NOMO-1 treated with dmso at 0.1 percent for 144 hours (cell line): ENCODE measurements at regions not wholly inside any gene's neighbourhood (a gene's known extent, or its start where the extent isn't known, plus 50 kb on each side); places are given as distances from the start of the nearest gene placed in this dataset.

Experiments
- DNase-seq: peaks from one replicate; lab custom pipeline; 2025; ENCODE audit not compliant: unreplicated experiment; lab: John Stamatoyannopoulos, UW

GRCh38 chr12:89946518-89947135 is 238.0 kb upstream of the ATP2B1 start:
- no peak for DNase-seq

DNA sequence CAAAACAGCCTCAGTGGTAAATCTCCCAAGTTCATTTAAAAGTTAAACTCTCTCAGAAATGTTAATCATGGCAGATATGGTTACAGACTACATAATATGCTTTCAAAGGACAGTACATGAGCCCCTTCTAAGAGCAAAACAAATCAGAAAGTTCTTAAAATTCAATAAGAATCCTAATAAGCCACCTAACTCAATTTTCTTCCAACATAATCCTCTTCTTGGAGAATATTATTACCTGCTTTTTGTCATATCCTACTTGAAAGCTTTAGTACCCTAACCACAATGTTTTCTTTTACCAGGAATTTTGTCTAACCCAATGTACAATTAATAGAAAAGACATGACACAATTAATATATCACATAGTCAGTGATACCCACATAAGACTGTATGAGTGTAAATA is 236.5 kb upstream of the ATP2B1 start:
- no peak for DNase-seq

GRCh38 chr12:89943463-89943862 is 234.8 kb upstream of the ATP2B1 start:
- no peak for DNase-seq

DNA sequence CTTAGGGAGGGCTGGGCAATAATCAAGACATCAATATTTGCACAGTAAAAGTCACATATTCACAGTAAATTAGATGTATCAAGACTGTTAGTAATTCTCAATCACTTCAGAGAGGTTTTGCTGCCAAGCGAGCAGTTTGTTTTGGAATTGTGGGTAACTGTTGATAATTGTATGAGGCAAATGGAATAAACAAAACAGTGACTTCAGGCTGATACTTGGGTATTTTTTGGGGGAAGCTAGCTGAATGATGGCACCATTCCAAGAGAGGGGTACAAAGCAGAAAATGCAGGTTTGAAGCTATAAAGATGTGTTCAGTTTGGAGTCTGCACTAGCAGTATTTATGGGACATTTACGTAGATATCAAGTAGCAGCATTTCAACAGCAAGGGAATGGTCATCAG is 232.8 kb upstream of the ATP2B1 start:
- DNase-seq, result no peak

DNA sequence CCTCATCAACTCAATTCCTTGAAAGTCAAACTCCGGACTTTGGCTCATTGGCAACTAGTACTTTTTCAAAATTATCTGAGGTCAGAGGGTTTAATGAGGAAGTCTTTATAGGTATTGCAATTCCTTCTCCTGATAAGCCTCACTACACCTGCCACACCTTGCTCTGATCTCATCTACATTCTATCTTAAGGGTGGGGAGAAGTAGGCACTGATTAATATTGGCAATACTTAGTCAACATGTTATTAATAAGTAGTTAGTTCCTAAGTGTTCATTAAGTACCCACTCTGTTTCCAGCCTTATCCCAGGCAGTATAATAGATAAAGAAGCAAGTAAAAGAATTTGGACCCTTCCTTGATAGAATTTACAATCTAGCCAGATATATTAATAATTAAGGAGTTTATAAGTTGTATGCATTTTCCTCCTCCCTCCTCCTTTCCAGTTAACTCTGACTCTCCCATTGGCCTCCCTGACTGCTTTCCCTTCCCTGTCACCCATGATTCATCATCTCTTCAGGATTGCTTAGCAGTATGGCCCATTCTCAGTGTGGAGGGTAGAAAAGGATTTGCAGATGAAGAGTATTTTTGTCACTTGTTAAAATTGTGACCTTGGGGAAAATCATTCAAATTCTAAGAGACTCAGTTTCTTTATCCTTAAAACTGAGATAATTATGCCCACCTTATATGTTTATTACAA is 231.0 kb upstream of the ATP2B1 start:
- no peak for DNase-seq

GRCh38 chr12:89936631-89937030 is 228.0 kb upstream of the ATP2B1 start:
- DNase-seq, result no peak

- DNase-seq, result no peak
Measured at GRCh38 chr12:89935850-89936249, 227.2 kb upstream of the ATP2B1 start.

DNA sequence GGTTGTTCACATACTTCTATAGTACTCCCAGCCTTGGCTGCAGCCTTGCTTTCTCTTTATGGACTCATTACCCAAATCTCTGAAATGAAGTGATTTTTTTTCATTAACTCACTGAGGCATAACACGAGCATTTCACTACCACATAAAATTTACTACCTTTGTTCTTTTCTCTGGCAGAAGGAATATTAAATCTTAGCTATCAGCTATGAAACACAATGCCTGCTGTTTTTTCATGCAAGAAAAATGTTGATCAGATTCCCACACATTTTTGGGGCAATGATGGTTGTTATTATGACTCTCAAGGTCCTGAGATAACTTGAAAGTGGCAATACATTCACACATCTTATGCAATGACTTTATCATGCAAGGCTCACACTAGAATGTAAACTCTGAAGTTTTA is 225.3 kb upstream of the ATP2B1 start:
- DNase-seq, result no peak

DNA sequence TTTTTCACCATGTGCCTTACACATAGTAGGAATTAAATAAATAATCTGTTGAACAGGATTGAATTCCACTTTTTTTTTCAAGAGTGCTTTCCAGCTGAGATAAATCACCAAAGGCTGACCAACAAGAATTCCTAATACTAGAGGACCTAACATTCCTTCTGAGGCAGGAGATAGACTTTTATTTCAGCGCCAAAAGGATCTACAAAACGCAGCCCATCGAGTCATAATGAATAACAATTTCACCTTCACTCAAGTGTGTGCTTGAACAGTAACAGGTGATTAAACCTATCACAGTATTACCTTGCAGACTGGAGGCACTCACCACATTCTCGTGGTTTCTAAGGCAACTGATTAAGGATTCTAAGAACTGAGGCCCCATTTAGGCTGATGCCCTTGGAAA is 224.3 kb upstream of the ATP2B1 start:
- DNase-seq, result no peak

- no peak for DNase-seq
Measured at GRCh38 chr12:89928467-89928866, 219.8 kb upstream of the ATP2B1 start.

GRCh38 chr12:89927226-89927698 is 218.6 kb upstream of the ATP2B1 start:
- DNase-seq, result peak; percentile 33

- no peak for DNase-seq
Measured at GRCh38 chr12:89924191-89924590, 215.6 kb upstream of the ATP2B1 start.

- no peak for DNase-seq
Measured at GRCh38 chr12:89923091-89923490, 214.5 kb upstream of the ATP2B1 start.

- no peak for DNase-seq
Measured at GRCh38 chr12:89920866-89921265, 212.2 kb upstream of the ATP2B1 start.

- no peak for DNase-seq
Measured at GRCh38 chr12:89919241-89919906, 210.7 kb upstream of the ATP2B1 start.

GRCh38 chr12:89918172-89918846 is 209.7 kb upstream of the ATP2B1 start:
- DNase-seq, result no peak

DNA sequence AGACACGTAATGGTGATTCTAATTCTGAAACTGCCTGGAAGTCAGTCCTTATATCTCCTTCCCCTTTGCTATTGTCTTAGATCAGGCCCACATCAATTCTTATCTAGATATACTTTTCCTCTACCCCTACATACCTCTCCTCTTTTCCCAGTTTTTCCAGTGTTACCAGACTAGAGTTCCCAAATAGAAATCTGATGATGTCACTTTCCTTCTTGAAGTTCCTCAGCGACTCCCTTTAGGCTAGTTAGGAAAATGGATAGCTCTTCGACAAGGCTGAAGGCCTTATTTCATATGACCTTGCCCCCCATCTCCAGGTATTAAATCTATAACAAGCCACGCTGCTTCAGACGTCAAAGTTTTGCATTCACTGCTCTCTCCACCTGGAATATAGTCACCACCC is 201.1 kb upstream of the ATP2B1 start:
- DNase-seq, result no peak

DNA sequence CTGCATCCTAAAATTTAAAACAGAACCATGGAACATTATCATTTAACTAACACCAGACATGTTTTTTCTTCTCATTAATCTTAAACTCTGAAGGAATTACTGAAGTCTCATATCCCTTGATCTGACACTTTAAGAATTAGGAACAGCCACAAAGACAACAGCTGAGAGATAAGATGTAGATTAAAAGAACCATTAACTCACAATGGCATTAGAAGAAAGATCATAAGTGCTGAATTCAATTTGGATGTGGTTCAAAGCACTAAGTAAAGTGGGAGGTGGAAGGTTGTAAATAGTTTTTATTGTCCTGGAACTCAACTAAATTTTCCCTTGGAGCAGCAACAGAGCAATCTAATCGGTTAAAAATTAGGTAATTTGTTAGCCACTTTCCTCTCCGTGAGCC is 199.0 kb upstream of the ATP2B1 start:
- no peak for DNase-seq

DNA sequence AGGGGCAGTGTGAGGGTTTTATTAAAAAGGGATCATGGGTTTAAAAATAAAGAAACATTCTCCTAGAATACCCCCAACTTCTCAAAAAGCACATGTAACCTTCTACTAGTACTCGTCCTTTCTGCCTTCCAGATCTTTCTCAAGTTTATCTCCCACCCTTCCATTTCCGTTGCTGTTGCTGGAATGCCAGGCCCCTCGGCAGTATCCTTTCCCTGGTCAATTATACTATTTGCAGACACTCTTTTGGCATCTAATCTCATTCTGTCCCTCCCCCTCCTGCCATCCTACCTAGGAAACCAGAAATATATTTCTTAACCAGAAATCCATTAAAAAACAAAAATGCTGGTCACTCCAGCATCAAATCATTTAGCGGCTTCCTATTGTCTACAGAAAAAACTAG is 198.2 kb upstream of the ATP2B1 start:
- no peak for DNase-seq

DNA sequence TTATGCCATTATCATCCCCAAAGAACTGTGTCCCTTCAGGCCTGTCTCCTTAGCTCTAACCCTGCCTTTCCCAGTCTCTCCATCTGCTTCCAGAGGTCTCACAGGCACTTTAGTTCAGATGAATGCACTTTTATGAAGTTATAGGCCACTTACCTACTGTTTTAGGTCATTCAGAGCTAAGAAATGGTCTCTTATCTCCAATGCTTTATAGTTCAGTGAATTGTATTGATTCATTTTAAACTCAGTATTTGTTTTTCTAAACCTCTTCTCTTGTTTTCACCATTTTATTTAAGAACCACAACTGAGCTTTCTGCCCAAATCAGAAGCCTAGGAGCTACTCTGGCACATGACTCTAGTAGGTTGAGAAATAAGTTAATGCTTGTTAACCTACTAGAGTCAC is 197.5 kb upstream of the ATP2B1 start:
- DNase-seq, result no peak

DNA sequence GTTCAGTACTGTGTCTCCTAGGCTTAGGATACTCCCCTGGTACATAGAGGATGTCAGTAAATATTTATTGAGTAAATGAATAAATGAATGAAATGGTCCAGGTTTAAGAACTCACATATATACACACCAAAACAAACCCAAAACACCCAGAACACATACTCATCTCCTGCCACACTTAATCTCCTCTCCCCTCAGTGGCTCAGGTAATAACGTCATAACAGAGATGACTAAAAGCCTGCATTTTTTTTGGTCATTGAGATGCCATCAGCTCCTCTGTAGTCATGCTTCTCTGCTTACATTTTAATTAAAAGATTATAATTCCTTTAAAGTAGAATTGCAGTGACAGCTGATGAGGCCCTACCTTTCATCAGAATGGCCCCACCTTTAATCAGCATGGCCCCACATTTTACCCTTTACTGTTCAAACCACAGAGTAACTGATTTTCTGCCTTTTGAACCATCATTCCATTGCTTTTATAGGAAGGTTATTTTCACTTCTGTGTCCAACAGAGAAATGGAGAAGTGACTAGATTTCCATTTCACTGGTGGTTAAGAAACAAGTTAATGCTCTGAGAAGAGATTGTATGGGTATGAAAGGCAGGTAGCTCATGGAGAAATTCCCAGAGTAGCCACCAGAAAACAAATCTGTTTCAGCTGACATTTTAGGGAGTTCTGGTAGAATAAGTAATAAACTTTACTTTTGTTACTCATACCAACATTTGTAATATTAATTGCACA is 193.4 kb upstream of the ATP2B1 start:
- DNase-seq, result no peak
